Fibroblast of skin of scalp (primary cell): ENCODE measurements at regions not wholly inside any gene's neighbourhood (a gene's known extent, or its start where the extent isn't known, plus 50 kb on each side); places are given as distances from the start of the nearest gene placed in this dataset.

Source experiments
- DNase-seq: peaks from one replicate; pipeline ENCODE4 v3.0.0-alpha.2; 2013

GRCh38 chr5:5089895-5090649 lies 50.1 kb upstream of the ADAMTS16 start:
- DNase-seq, result no peak
